ENCODE measurements at regions not wholly inside any gene's neighbourhood (a gene's known extent, or its start where the extent isn't known, plus 50 kb on each side); places are given as distances from the start of the nearest gene placed in this dataset.

- no peak overlapping the region for H3K9ac ChIP-seq (replicated peaks; ENCODE audit: extremely low read depth, insufficient read depth, low read length)
- H3K9me3 ChIP-seq (replicated peaks; ENCODE audit: control insufficient read depth, insufficient read depth, low read length), result no peaks in the 10 kb centered on the region
- no peak overlapping the region for H3K4me3 ChIP-seq (replicated peaks in 1 of 3; ENCODE audit: insufficient read depth in 1 of 3, low read depth in 1 of 3, low read length in 3 of 3)
- no peak overlapping the region for H3K4me2 ChIP-seq (ENCODE audit: insufficient read depth, low read length)
- H3K9me1 ChIP-seq (replicated peaks; ENCODE audit: control insufficient read depth, extremely low read depth, insufficient read depth, low read length), result no peaks in the 10 kb centered on the region
- no peaks in the 10 kb centered on the region for H4K20me1 ChIP-seq (replicated peaks; ENCODE audit: control insufficient read depth, extremely low read depth, insufficient read depth, low read length)
- H3K27ac ChIP-seq (ENCODE audit: insufficient read depth, low read depth, low read length), result no peak overlapping the region
- peaks cover 18% of the 10 kb centered on the region for H3K4me1 ChIP-seq (ENCODE audit: control insufficient read depth, extremely low read depth, insufficient read depth, low read length)
- intact Hi-C loops (cut with micrococcal nuclease) (no loop called here), dilution Hi-C loops (cut with MboI; ENCODE audit: extremely low pct_ligation_motif_present, low sequenced_read_pairs) (loop anchor here (25.0 kb wide), 1 partner anchor 570 kb away; no protein-coding TSS in a partner anchor)
- ChIA-PET POLR2A (no interaction called here), CTCF (interaction anchor here (1.0 kb wide), 1 partner anchor 9 kb away, joined by 4 read pairs; no protein-coding TSS in a partner anchor)
- FAIRE-seq (no peak), DNase-seq (ENCODE audit: low read depth, low spot score) (no peak)
- no peaks in the 10 kb centered on the region for H3K36me3 ChIP-seq (ENCODE audit: control insufficient read depth in 2 of 2, extremely low read depth in 1 of 2, insufficient read depth in 2 of 2, low read length in 2 of 2)
- H2AFZ ChIP-seq (ENCODE audit: low read depth, low read length), result no peak overlapping the region
- TF ChIP-seq MYC (IDR thresholded peaks at IDR 0.05; ENCODE audit: low read depth, low read length) (no peak), POLR2A (IDR thresholded peaks at IDR 0.05; ENCODE audit: low read depth, low read length) (no peak), POLR2AphosphoS5 (IDR thresholded peaks at IDR 0.05; ENCODE audit: insufficient read depth, low read depth, low read length) (no peak), FOS (IDR thresholded peaks at IDR 0.05; ENCODE audit: borderline replicate concordance, insufficient read depth, low read length) (no peak), GATA2 (IDR thresholded peaks at IDR 0.05; ENCODE audit: insufficient read depth, insufficient read length, low read depth, low read length) (no peak)
- TF ChIP-seq, protein P1, sequence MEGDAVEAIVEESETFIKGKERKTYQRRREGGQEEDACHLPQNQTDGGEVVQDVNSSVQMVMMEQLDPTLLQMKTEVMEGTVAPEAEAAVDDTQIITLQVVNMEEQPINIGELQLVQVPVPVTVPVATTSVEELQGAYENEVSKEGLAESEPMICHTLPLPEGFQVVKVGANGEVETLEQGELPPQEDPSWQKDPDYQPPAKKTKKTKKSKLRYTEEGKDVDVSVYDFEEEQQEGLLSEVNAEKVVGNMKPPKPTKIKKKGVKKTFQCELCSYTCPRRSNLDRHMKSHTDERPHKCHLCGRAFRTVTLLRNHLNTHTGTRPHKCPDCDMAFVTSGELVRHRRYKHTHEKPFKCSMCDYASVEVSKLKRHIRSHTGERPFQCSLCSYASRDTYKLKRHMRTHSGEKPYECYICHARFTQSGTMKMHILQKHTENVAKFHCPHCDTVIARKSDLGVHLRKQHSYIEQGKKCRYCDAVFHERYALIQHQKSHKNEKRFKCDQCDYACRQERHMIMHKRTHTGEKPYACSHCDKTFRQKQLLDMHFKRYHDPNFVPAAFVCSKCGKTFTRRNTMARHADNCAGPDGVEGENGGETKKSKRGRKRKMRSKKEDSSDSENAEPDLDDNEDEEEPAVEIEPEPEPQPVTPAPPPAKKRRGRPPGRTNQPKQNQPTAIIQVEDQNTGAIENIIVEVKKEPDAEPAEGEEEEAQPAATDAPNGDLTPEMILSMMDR (IDR thresholded peaks at IDR 0.05; ENCODE audit: extremely low read depth in 1 of 2, insufficient read depth in 1 of 2, low read depth in 1 of 2, low read length in 2 of 2), result no peak
- no peaks in the 10 kb centered on the region for H3K79me2 ChIP-seq (ENCODE audit: control insufficient read depth, insufficient read depth, low read length)
- no TSS peak for BruUV-seq (replicated peaks)
- no peaks in the 10 kb centered on the region for H3K27me3 ChIP-seq (ENCODE audit: control insufficient read depth in 2 of 2, insufficient read depth in 2 of 2, low read length in 2 of 2)
Observed at GRCh38 chr14:55782166-55782565, 202.2 kb downstream of the KTN1 start.

DNA sequence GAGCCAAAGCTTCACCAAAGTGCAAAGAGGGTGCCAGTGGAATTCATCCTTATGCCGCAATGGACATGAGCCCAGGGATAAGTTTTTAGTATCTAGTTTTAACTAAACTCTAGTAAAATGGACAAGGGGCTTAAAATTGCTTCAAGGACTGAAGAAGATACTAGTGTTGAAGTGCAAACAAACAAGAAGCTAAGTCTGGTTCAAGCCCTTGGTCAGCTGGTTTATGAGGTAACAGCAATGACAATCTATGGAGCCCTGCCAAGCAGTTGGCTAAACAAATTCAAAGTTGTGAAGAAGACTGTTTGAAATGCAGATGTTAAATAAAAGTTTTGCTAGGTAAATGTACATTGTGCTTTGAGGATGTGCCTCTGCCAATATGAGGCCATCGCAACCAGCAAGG is 209.4 kb downstream of the KTN1 start:
- CTCF ChIA-PET, result no interaction called here
- POLR2A ChIA-PET, result no interaction called here
- BruUV-seq (replicated peaks), result no TSS peak
- Histone ChIP-seq H2AFZ (ENCODE audit: low read depth, low read length) (no peak overlapping the region), H3K9me1 (replicated peaks; ENCODE audit: control insufficient read depth, extremely low read depth, insufficient read depth, low read length) (no peaks in the 10 kb centered on the region), H3K4me3 (replicated peaks in 1 of 3; ENCODE audit: insufficient read depth in 1 of 3, low read depth in 1 of 3, low read length in 3 of 3) (no peak overlapping the region), H3K36me3 (ENCODE audit: control insufficient read depth in 2 of 2, extremely low read depth in 1 of 2, insufficient read depth in 2 of 2, low read length in 2 of 2) (no peaks in the 10 kb centered on the region), H4K20me1 (replicated peaks; ENCODE audit: control insufficient read depth, extremely low read depth, insufficient read depth, low read length) (no peaks in the 10 kb centered on the region), H3K27me3 (ENCODE audit: control insufficient read depth in 2 of 2, insufficient read depth in 2 of 2, low read length in 2 of 2) (no peaks in the 10 kb centered on the region), H3K27ac (ENCODE audit: insufficient read depth, low read depth, low read length) (no peak overlapping the region), H3K4me1 (ENCODE audit: control insufficient read depth, extremely low read depth, insufficient read depth, low read length) (peaks cover 18% of the 10 kb centered on the region), H3K9ac (replicated peaks; ENCODE audit: extremely low read depth, insufficient read depth, low read length) (no peak overlapping the region), H3K9me3 (replicated peaks; ENCODE audit: control insufficient read depth, insufficient read depth, low read length) (no peaks in the 10 kb centered on the region), H3K79me2 (ENCODE audit: control insufficient read depth, insufficient read depth, low read length) (no peaks in the 10 kb centered on the region), H3K4me2 (ENCODE audit: insufficient read depth, low read length) (no peak overlapping the region)
- dilution Hi-C loops (cut with MboI; ENCODE audit: extremely low pct_ligation_motif_present, low sequenced_read_pairs) (loop anchor here (25.0 kb wide), 1 partner anchor 577 kb away; no protein-coding TSS in a partner anchor), intact Hi-C loops (cut with micrococcal nuclease) (no loop called here)
- DNase-seq (ENCODE audit: low read depth, low spot score) (no peak), FAIRE-seq (no peak)
- TF ChIP-seq POLR2AphosphoS5 (IDR thresholded peaks at IDR 0.05; ENCODE audit: insufficient read depth, low read depth, low read length) (no peak), EZH2 (IDR thresholded peaks at IDR 0.05; ENCODE audit: borderline replicate concordance, low read depth, low read length, severe bottlenecking) (no peak), JUN (IDR thresholded peaks at IDR 0.05; ENCODE audit: borderline replicate concordance, insufficient read depth, insufficient read length, low read depth) (no peak), MYC (IDR thresholded peaks at IDR 0.05; ENCODE audit: low read depth, low read length) (no peak), POLR2A (IDR thresholded peaks at IDR 0.05; ENCODE audit: low read depth, low read length) (no peak), GATA2 (IDR thresholded peaks at IDR 0.05; ENCODE audit: insufficient read depth, insufficient read length, low read depth, low read length) (no peak), MAX (IDR thresholded peaks at IDR 0.05; ENCODE audit: insufficient read depth, insufficient read length) (no peak), FOS (IDR thresholded peaks at IDR 0.05; ENCODE audit: borderline replicate concordance, insufficient read depth, low read length) (no peak)
- TF ChIP-seq, protein P1 (IDR thresholded peaks at IDR 0.05; ENCODE audit: extremely low read depth in 1 of 2, insufficient read depth in 1 of 2, low read depth in 1 of 2, low read length in 2 of 2), result no peak
